Upper lobe of left lung (tissue), 6 donors: ENCODE measurements at regions not wholly inside any gene's neighbourhood (a gene's known extent, or its start where the extent isn't known, plus 50 kb on each side); places are given as distances from the start of the nearest gene placed in this dataset.
A peak's percentile ranks its signal among the peaks of the same experiment; 100 is the strongest.
"Not testable (repeated sequence)": the region's sequence is repeated elsewhere in the genome, so short reads cannot be mapped to it uniquely, and the experiment has no call there.

ENCODE experiments used
- ATAC-seq, 2 donors: fragments of 200-7000 bp; cut with Tn5 transposase; one replicate each; pipeline ENCODE4 v1.9.1; 2022; ENCODE audit warnings: mild to moderate bottlenecking in 2 of 2, moderate library complexity in 2 of 2; ENCODE audit not compliant: low FRiP score in 2 of 2
- DNase-seq, 2 donors: peaks; one replicate each; pipeline ENCODE4 v3.0.0-alpha.2; 2019 to 2020
- H3K27ac ChIP-seq, 4 donors: fragments of 200-600 bp; sonication (generic); one replicate each; pipeline ENCODE4 v1.5.1; 2016 to 2019
- H3K27me3 ChIP-seq, 4 donors: fragments of 200-600 bp; sonication (generic); one replicate each; pipeline ENCODE4 v1.5.1; 2017 to 2019
- H3K36me3 ChIP-seq, 4 donors: fragments of 200-600 bp; sonication (generic); one replicate each; pipeline ENCODE4 v1.5.1; 2016 to 2019
- H3K4me1 ChIP-seq, 4 donors: fragments of 200-600 bp; sonication (generic); one replicate each; pipeline ENCODE4 v1.5.1; 2018 to 2019
- H3K4me3 ChIP-seq, 4 donors: fragments of 200-600 bp; sonication (generic); one replicate each; pipeline ENCODE4 v1.5.1; 2017 to 2019; ENCODE audit warnings: mild to moderate bottlenecking in 2 of 4, moderate library complexity in 1 of 4
- H3K9me3 ChIP-seq, 4 donors: fragments of 200-600 bp; sonication (generic); one replicate each; pipeline ENCODE4 v1.5.1; 2018 to 2019
- WGBS, 2 donors: methylation state at CpG; one replicate each; pipeline ENCODE4 v1.1.5; 2017 to 2018; 5-methylcytosine and 5-hydroxymethylcytosine counted together
- donor health status: DM: no; HTN: no; CAD: no; lungs with moderate emphysema.
- donor health status: DM: no; HTN: yes; CAD: no; lungs with severe emphysema.

DNA sequence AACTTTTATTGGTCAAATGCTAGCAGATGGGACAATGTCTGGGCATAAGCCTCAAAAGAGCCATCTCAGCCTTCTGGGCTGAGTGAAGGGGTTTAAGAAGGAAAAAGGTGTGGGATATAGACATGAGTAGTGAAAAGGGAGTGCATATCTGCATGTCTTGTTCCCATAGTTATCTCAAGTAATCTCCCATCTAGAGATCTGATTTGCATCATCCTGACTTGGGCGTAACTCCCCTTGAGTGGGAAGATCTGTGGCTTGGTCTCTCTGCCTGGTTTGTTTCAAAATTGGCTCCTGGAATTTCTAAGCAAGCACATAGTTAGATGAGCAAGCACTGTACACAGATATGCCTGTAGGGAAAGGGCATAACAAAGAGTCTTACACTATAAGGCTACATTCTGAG lies 228.9 kb downstream of the SPATA31A6 start:
- H3K9me3 ChIP-seq, H3K27ac ChIP-seq, H3K27me3 ChIP-seq, H3K4me3 ChIP-seq, DNase-seq, H3K36me3 ChIP-seq, H3K4me1 ChIP-seq, ATAC-seq: not testable (repeated sequence)
- 92 to 100% methylated on average over 1 of the region's 1 CpG for WGBS, 2 donors

DNA sequence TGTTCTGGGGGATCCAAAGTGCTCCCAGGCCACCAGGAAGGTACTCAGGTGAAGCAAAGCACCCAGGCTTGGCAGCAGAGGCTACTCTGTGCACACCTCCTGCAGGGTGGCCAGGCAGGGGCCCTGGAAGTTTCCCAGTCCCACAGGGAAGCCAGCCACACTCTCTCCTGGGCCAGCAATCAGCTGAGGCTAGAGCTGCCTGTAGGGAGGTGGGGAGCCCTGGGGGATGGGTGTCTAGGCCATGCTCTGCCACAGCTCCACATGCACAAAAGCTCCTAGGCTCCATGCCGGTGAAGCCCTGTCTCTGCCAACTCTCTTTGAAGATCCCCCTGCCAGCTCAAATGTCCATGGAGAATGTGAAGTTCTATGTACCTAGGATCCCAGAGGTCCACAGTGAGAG lies 231.4 kb downstream of the SPATA31A6 start:
- WGBS, 2 donors, result no CpG with 5 or more reads among the region's 1 CpG
- H3K9me3 ChIP-seq, H3K4me1 ChIP-seq, H3K4me3 ChIP-seq, H3K36me3 ChIP-seq, H3K27me3 ChIP-seq, H3K27ac ChIP-seq, DNase-seq: not testable (repeated sequence)
- ATAC-seq, result peak; percentile 34 to 78

- not testable (repeated sequence) for H3K4me3 ChIP-seq, DNase-seq, H3K4me1 ChIP-seq, H3K27ac ChIP-seq, H3K36me3 ChIP-seq, H3K27me3 ChIP-seq, H3K9me3 ChIP-seq, ATAC-seq
- 50% methylated on average over 2 of the region's 8 CpGs; no CpG with 5 or more reads in 1 of the 2 donors for WGBS, 2 donors
Measured at GRCh38 chr9:42419652-42420051, 236.2 kb downstream of the SPATA31A6 start.

GRCh38 chr9:42420324-42420723 lies 236.9 kb downstream of the SPATA31A6 start:
- DNase-seq, H3K36me3 ChIP-seq, ATAC-seq, H3K4me1 ChIP-seq, H3K27me3 ChIP-seq, H3K9me3 ChIP-seq, H3K27ac ChIP-seq, H3K4me3 ChIP-seq: not testable (repeated sequence)
- 74 to 78% methylated on average over 2 of the region's 2 CpGs for WGBS, 2 donors

- not testable (repeated sequence) for H3K9me3 ChIP-seq, DNase-seq, H3K4me3 ChIP-seq, H3K27ac ChIP-seq, ATAC-seq, H3K4me1 ChIP-seq, H3K36me3 ChIP-seq, H3K27me3 ChIP-seq
- WGBS, 2 donors, result 94 to 95% methylated on average over 8 of the region's 8 CpGs
Measured at GRCh38 chr9:42421630-42422029, 238.2 kb downstream of the SPATA31A6 start.

GRCh38 chr9:42430674-42431615 lies 247.5 kb downstream of the SPATA31A6 start:
- WGBS, 2 donors, result 55 to 66% methylated on average over 4 of the region's 4 CpGs
- not testable (repeated sequence) for H3K4me1 ChIP-seq, H3K27ac ChIP-seq, H3K36me3 ChIP-seq, H3K27me3 ChIP-seq, H3K4me3 ChIP-seq, DNase-seq, ATAC-seq, H3K9me3 ChIP-seq

GRCh38 chr9:42431616-42432010 lies 248.2 kb downstream of the SPATA31A6 start:
- not testable (repeated sequence) for H3K27ac ChIP-seq, H3K4me1 ChIP-seq, H3K36me3 ChIP-seq, H3K9me3 ChIP-seq, ATAC-seq, H3K27me3 ChIP-seq, H3K4me3 ChIP-seq, DNase-seq
- 71 to 80% methylated on average over 1 of the region's 1 CpG for WGBS, 2 donors

- peak in 1 of 2 donors; percentile 30 for ATAC-seq
- not testable (repeated sequence) for H3K4me1 ChIP-seq, H3K27ac ChIP-seq, H3K36me3 ChIP-seq, H3K9me3 ChIP-seq, H3K27me3 ChIP-seq, H3K4me3 ChIP-seq, DNase-seq
- 69 to 84% methylated on average over 4 to 14 of the region's 15 CpGs for WGBS, 2 donors
Measured at GRCh38 chr9:42434844-42435714, 251.6 kb downstream of the SPATA31A6 start.

DNA sequence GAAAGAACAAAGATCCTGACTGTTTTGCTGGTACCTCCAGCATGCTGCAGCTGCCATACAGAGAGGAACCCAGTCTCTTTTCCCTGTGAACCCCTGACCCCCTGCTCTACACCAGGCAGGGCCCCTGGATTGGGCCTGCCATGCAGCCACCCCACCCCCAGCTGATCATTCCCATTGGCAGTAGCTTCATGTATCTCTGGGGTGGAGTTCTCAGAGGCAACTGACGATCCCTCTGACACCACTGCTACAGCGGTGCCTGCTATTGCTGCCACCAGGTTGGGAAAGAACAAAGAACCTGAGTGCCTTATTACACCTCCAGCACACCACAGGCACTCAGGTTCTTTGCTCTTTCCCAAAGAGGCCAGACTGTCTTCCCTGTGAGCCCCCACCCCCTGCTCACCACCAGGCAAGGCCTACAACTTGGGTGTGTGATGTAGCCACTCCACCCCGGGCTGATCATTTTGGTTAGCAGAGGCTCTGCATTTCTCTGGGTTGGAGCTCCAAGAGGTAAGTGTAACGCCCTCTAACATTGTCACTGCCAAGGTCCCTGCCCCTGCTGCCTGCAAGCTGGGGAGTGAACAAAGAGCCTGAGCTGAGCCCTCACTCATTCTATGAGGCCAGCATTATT lies 252.4 kb downstream of the SPATA31A6 start:
- H3K4me1 ChIP-seq, H3K27ac ChIP-seq, H3K27me3 ChIP-seq, H3K4me3 ChIP-seq, H3K36me3 ChIP-seq, H3K9me3 ChIP-seq, DNase-seq: not testable (repeated sequence)
- 92% methylated on average over 2 to 3 of the region's 4 CpGs for WGBS, 2 donors
- ATAC-seq, result peak; percentile 32 to 51

DNA sequence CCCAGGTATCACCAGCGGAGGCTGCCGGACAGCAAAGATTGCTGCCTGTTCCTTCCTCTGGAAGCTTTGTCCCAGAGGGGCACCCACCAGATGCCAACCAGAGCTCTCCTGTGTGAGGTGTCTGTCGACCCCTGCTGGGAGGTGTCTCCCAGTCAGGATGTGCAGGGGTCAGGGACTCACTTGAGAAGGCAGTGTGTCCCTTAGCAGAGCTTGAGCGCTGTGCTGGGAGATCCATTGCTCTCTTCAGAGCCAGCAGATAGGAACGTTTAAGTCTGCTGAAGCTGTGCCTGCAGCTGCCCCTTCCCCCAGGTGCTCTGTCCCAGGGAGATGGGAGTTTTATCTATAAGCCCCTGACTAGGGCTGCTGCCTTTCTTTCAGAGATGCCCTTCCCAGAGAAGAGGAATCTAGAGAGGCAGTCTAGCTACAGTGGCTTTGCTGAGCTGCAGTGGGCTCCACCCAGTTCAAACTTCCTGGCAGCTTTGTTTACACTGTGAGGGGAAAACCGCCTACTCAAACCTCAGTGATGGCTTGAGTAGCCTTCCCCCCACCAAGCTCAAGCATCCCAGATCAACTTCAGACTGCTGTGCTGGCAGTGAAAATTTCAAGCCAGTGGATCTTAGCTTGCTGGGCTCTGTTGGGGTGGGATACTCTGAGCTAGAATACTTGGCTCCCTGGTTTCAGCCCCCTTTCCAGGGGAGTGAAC lies 253.7 kb downstream of the SPATA31A6 start:
- ATAC-seq, H3K9me3 ChIP-seq, H3K4me3 ChIP-seq, H3K27ac ChIP-seq, H3K4me1 ChIP-seq, DNase-seq, H3K27me3 ChIP-seq, H3K36me3 ChIP-seq: not testable (repeated sequence)
- WGBS, 2 donors, result 52 to 80% methylated on average over 1 to 2 of the region's 6 CpGs

DNA sequence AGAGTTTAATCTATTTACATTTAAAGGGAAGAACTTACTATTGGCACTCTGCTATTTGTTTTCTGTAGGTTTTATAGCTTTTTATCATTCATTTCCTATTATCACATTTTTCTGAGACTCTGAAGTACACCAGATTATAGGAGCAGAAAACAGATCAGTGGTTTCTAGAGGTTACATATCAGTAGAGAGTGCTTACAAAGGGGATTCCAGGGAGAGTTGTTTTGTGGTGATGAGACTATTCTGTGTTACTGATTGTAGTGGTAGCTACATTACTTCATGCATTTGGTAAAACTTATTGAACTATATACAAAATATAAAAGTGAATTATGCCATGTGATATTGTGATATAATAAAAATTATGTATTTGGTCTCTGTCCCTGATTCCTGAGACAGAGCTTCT lies 259.2 kb downstream of the SPATA31A6 start:
- H3K9me3 ChIP-seq, H3K36me3 ChIP-seq, H3K27ac ChIP-seq, DNase-seq, H3K27me3 ChIP-seq, H3K4me1 ChIP-seq, ATAC-seq, H3K4me3 ChIP-seq: not testable (repeated sequence)

DNA sequence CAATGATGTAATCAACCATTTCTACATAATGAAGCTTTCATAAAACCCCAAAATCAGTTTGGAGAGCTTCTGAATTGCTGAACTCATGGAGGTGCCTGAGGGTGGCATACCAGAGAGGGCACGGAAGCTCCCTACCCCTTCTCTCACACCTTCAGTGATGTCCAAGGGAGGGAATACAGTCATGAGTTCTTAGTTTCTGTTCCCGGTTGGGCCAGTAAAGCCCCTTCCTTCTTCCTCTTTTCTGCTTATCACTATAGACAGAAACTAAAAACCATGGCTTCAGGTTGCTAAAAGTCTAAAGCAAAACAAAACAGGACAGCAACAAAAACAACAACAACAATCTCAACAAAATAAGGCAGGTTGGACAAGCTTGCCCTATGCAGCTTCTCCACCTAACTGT lies 260.0 kb downstream of the SPATA31A6 start:
- H3K4me3 ChIP-seq, H3K27ac ChIP-seq, H3K36me3 ChIP-seq, DNase-seq, ATAC-seq, H3K4me1 ChIP-seq, H3K27me3 ChIP-seq, H3K9me3 ChIP-seq: not testable (repeated sequence)
- 22 to 35% methylated on average over 2 of the region's 2 CpGs for WGBS, 2 donors
